Medulla oblongata (tissue), 1 donor: ENCODE measurements at regions not wholly inside any gene's neighbourhood (a gene's known extent, or its start where the extent isn't known, plus 50 kb on each side); places are given as distances from the start of the nearest gene placed in this dataset.
A peak's percentile ranks its signal among the peaks of the same experiment; 100 is the strongest.

Source experiments
- DNase-seq: peaks from one replicate; pipeline ENCODE4 v3.0.0-alpha.2; 2015; ENCODE audit errors: extremely low spot score

- no peak for DNase-seq
These were observed 742.9 kb downstream of the SORCS3 start for GRCh38 chr10:105383978-105384377.

DNA sequence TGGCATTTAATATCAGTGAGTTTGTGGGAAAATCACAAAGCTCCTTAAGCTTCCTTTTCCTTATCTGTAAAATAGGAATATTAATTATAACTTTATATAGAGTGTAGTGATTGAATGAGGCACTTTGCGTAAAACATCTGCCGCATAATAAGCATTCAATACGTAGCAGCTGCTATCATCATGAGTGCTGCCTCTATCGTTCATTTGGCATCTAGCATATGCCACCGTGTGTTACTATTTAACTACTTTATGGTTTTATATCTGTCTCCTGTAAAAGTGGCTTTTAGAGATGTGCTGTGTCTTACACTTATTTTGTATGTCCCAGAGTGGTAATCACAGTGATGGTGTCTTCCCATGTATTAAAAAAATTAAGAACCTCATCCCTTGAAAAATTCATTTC is 729.6 kb downstream of the SORCS3 start:
- DNase-seq, result no peak

- DNase-seq, result no peak
These were observed 718.6 kb downstream of the SORCS3 start for GRCh38 chr10:105359708-105360107.

DNA sequence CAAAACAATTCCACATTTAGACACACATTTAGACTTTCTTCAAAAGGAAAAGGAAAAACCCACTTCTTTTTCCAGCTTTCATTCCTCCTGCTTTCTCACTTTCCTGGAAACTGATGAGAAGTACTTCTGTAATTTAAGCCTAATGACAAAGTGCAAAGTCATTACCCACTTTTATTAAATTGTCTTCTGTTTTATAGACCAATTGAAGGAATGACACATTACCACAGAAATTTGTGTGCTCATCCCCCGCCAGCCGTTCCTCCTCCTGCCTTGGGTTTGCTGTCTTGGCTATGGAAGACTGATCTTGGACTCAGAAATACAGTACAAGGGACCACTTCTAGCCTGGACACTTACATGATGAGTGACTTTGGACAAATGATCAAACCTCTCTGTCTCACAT is 717.8 kb downstream of the SORCS3 start:
- DNase-seq, result no peak

DNA sequence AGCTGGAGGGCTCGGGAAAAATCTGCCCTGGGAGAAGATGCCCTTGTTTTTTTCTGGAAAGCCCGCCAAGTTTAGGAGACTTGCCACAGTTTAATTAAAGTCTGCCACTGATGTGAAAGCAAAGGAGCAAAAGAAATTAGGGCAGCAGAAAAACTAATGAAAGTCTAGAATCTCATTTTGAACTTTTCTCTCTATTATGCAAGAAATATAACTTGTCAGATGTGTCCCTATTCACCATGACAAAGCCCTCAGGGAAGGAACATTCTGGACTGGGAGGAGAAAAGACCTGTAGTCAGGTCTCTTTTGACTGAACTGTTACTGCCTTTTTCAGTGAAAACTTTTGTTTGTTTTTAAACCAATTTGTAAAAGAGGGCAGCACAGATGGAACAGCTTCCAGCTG is 715.5 kb downstream of the SORCS3 start:
- peak; percentile 62 for DNase-seq

DNA sequence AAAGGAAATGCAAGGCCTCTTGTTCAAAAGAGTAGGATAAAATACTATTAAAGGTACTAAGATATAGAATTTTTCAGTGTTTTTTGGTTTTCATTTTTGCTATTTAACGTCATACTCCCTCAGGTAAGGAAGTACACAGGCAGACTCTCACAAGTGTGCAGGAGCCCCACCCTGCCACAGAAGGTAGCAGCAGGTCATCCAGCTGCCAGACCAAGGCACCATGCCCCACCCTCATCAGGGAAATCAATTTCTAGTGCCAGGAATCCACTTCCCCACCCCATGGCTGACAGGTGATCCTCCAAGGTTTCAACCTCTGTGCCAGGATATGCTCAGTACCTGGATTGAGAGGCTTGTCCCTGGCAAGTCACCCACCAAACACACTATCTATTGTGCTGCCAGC is 712.9 kb downstream of the SORCS3 start:
- no peak for DNase-seq

- no peak for DNase-seq
These were observed 711.7 kb downstream of the SORCS3 start for GRCh38 chr10:105352827-105353226.

- no peak for DNase-seq
These were observed 711.2 kb downstream of the SORCS3 start for GRCh38 chr10:105352281-105352680.

GRCh38 chr10:105351187-105351586 is 710.1 kb downstream of the SORCS3 start:
- no peak for DNase-seq

- DNase-seq, result no peak
These were observed 706.4 kb downstream of the SORCS3 start for GRCh38 chr10:105347487-105347886.

GRCh38 chr10:105342606-105343005 is 701.5 kb downstream of the SORCS3 start:
- no peak for DNase-seq

GRCh38 chr10:105339669-105340068 is 698.6 kb downstream of the SORCS3 start:
- DNase-seq, result no peak

GRCh38 chr10:105328503-105329133 is 687.5 kb downstream of the SORCS3 start:
- DNase-seq, result no peak
